Gastroesophageal sphincter (tissue), 4 donors: ENCODE measurements at regions not wholly inside any gene's neighbourhood (a gene's known extent, or its start where the extent isn't known, plus 50 kb on each side); places are given as distances from the start of the nearest gene placed in this dataset.

Experiments
- ATAC-seq: fragments of 150-250 bp; one replicate; pipeline ENCODE4 v1.9.1; 2016; ENCODE audit warnings: mild to moderate bottlenecking, moderate library complexity
- H3K27ac ChIP-seq, 4 donors: fragments of 200-600 bp; sonication (generic) in 3 of 4; 1 replicate in 3 of 4; 2 replicates in 1 of 4; pipeline ENCODE4 v1.5.1; 2016 to 2019
- H3K27me3 ChIP-seq: fragments of 200-600 bp; sonication (generic); one replicate; pipeline ENCODE4 v1.5.1; 2019
- H3K36me3 ChIP-seq, 2 donors: fragments of 200-600 bp; sonication (generic); one replicate each; pipeline ENCODE4 v1.5.1; 2019; ENCODE audit warnings: control low read depth in 1 of 2
- H3K4me1 ChIP-seq, 3 donors: fragments of 200-600 bp; sonication (generic); 1 replicate in 2 of 3; 2 replicates in 1 of 3; pipeline ENCODE4 v1.5.1; 2016 to 2019; ENCODE audit warnings: control low read depth in 2 of 3
- H3K4me3 ChIP-seq, 2 donors: fragments of 200-600 bp; sonication (generic); one replicate each; pipeline ENCODE4 v1.5.1; 2019; ENCODE audit warnings: mild to moderate bottlenecking in 1 of 2, moderate library complexity in 1 of 2
- H3K9me3 ChIP-seq, 3 donors: fragments of 200-600 bp; sonication (generic); one replicate each; pipeline ENCODE4 v1.5.1; 2017 to 2019; ENCODE audit warnings: control low read depth in 2 of 3
- EP300 ChIP-seq: sonication (generic); formaldehyde crosslinking; IDR thresholded peaks from one replicate; pipeline ENCODE4 v1.6.1; 2017; ENCODE audit warnings: antibody characterized with exemption, mild to moderate bottlenecking
- POLR2A ChIP-seq, 2 donors: fragments of 450-650 bp; IDR thresholded peaks; one replicate each; pipeline ENCODE4 v1.6.1; 2017; ENCODE audit warnings: antibody characterized with exemption in 2 of 2, mild to moderate bottlenecking in 2 of 2, moderate library complexity in 1 of 2
- POLR2AphosphoS5 ChIP-seq: sonication (generic); formaldehyde crosslinking; IDR thresholded peaks from one replicate; pipeline ENCODE4 v1.6.1; 2017; ENCODE audit warnings: antibody characterized with exemption
- WGBS, 2 donors: methylation state at CpG; one replicate each; pipeline ENCODE4 v1.1.5; 2018; ENCODE audit warnings: low coverage in 1 of 2; 5-methylcytosine and 5-hydroxymethylcytosine counted together
- TF ChIP-seq, protein P1 (sequence below), 4 experiments: fragments of 200-600 bp in 2 of 4; fragments of 450-650 bp in 2 of 4; sonication (generic) in 1 of 4; IDR thresholded peaks; one replicate each; pipeline ENCODE4 v1.5.1; 2017 to 2019; ENCODE audit warnings: antibody characterized with exemption in 4 of 4, mild to moderate bottlenecking in 2 of 4, moderate library complexity in 2 of 4

DNA sequence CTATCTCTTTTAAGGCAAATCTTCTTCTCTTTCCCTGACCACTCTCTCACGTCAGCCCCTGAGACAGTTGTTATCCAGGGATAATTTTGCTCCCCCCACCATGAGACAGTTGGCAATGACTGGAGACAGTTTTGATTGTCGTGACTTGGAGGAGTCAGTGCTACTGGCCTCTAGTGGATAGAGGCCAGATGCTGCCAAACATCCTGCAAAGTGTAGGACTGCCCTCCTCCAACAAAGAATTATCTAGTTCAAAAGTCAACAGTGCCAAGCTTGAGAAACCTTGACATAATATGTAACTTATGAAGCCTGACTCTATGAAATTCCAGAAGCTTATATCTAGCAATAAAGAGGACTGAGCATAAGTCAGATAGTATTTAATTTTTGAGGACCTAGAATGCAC is 502.1 kb upstream of the IGFBP7 start:
- H3K4me1 ChIP-seq, result no peaks in the 10 kb centered on the region
- H3K27ac ChIP-seq, result no peak overlapping the region
- H3K27me3 ChIP-seq, result no peaks in the 10 kb centered on the region
- no peak for ATAC-seq
- TF ChIP-seq, protein P1, sequence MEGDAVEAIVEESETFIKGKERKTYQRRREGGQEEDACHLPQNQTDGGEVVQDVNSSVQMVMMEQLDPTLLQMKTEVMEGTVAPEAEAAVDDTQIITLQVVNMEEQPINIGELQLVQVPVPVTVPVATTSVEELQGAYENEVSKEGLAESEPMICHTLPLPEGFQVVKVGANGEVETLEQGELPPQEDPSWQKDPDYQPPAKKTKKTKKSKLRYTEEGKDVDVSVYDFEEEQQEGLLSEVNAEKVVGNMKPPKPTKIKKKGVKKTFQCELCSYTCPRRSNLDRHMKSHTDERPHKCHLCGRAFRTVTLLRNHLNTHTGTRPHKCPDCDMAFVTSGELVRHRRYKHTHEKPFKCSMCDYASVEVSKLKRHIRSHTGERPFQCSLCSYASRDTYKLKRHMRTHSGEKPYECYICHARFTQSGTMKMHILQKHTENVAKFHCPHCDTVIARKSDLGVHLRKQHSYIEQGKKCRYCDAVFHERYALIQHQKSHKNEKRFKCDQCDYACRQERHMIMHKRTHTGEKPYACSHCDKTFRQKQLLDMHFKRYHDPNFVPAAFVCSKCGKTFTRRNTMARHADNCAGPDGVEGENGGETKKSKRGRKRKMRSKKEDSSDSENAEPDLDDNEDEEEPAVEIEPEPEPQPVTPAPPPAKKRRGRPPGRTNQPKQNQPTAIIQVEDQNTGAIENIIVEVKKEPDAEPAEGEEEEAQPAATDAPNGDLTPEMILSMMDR (IDR thresholded peaks at IDR 0.05), result no peak
- TF ChIP-seq POLR2A (IDR thresholded peaks at IDR 0.05), result no peak
- TF ChIP-seq POLR2AphosphoS5, result no peak
- no peak for TF ChIP-seq EP300
- H3K4me3 ChIP-seq, result no peak overlapping the region
- H3K36me3 ChIP-seq, result no peaks in the 10 kb centered on the region
- 33 to 69% methylated on average over 1 of the region's 2 CpGs for WGBS, 2 donors
- H3K9me3 ChIP-seq, result no peaks in the 10 kb centered on the region

DNA sequence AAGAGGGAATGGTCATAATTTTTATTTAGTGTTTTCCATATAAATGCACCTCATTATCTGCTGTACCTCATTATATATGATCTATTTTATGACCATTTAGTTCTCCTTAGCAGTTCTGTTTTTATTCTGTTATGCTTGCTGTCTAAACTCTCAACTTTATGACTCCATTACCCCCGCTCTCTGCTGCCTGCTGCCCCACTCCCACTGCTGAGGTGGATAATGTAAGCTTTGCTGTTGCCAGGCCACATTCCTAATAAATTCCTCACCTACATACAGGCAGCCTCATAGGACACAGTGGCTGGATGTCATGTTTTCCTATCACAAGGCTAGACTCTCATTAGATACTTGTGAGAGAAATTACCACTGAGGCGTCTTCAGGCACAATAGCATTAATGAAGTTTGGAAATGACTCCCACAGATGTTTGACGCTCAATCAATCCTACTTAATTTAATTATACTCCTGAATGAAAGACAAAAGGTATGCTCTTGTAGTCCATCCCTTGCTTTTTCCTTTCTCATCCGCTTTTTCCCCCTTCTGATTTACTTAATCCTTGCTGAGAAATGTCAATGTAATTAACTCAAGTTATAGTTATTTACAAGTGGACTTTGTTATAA is 497.5 kb upstream of the IGFBP7 start:
- no peaks in the 10 kb centered on the region for H3K9me3 ChIP-seq
- TF ChIP-seq, protein P1 (IDR thresholded peaks at IDR 0.05), result no peak
- TF ChIP-seq EP300 (no peak), POLR2A (IDR thresholded peaks at IDR 0.05) (no peak), POLR2AphosphoS5 (no peak)
- no peak overlapping the region for H3K27ac ChIP-seq
- no peaks in the 10 kb centered on the region for H3K27me3 ChIP-seq
- 86 to 89% methylated on average over 2 to 4 of the region's 4 CpGs for WGBS, 2 donors
- no peak overlapping the region for H3K4me3 ChIP-seq
- H3K36me3 ChIP-seq, result no peaks in the 10 kb centered on the region
- no peak for ATAC-seq
- H3K4me1 ChIP-seq, result no peaks in the 10 kb centered on the region

DNA sequence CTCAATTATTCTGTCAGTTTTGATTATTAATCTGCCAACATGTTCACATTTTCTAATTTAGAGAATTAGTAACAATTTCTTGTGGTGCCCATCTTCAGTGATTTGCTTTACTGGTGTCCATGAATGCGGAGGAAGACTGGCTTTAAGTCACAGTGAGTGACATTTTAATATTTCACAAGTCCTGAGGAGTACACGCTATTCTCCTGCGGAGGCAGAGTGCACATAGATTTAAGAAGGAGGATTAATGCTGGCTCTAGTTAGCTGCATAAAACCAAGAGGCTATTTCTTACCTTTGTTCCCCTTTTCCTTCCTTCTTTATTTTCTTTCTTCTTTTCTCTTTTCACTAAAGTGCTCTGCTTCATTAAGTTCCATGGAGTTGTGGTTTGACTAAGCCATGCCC is 495.2 kb upstream of the IGFBP7 start:
- H3K4me3 ChIP-seq, result no peak overlapping the region
- no peaks in the 10 kb centered on the region for H3K36me3 ChIP-seq
- H3K27me3 ChIP-seq, result no peaks in the 10 kb centered on the region
- no peak overlapping the region for H3K27ac ChIP-seq
- TF ChIP-seq POLR2AphosphoS5, result no peak
- no peak for TF ChIP-seq EP300
- TF ChIP-seq, protein P1 (IDR thresholded peaks at IDR 0.05), result no peak
- TF ChIP-seq POLR2A (IDR thresholded peaks at IDR 0.05), result no peak
- H3K9me3 ChIP-seq, result no peaks in the 10 kb centered on the region
- no peaks in the 10 kb centered on the region for H3K4me1 ChIP-seq
- ATAC-seq, result no peak
- WGBS, 2 donors, result 97 to 100% methylated on average over 3 of the region's 3 CpGs

DNA sequence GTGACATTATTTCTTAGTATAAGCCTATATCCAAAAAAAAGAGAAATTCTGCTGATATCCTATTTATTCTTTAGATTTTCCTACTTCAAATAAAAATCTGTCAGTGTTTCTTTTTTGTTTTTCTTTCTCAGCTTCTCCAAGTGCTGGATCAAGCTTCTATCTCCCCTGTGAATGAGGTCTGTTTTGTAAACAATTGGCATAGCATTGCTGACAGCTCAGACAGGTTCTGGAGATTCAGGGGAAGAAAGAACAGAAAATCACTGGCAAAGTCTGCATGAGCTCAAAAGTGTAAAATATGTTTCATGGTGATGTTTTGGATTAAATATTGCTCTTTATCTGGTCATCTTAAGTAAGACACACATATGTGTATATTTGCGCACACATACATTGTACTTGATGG is 492.0 kb upstream of the IGFBP7 start:
- no peaks in the 10 kb centered on the region for H3K9me3 ChIP-seq
- no peaks in the 10 kb centered on the region for H3K4me1 ChIP-seq
- 100% methylated on average over 1 of the region's 1 CpG for WGBS, 2 donors
- H3K36me3 ChIP-seq, result no peaks in the 10 kb centered on the region
- TF ChIP-seq POLR2AphosphoS5 (no peak), EP300 (no peak), POLR2A (IDR thresholded peaks at IDR 0.05) (no peak)
- TF ChIP-seq, protein P1 (IDR thresholded peaks at IDR 0.05), result no peak
- H3K27me3 ChIP-seq, result no peaks in the 10 kb centered on the region
- H3K4me3 ChIP-seq, result no peak overlapping the region
- H3K27ac ChIP-seq, result no peak overlapping the region
- no peak for ATAC-seq

DNA sequence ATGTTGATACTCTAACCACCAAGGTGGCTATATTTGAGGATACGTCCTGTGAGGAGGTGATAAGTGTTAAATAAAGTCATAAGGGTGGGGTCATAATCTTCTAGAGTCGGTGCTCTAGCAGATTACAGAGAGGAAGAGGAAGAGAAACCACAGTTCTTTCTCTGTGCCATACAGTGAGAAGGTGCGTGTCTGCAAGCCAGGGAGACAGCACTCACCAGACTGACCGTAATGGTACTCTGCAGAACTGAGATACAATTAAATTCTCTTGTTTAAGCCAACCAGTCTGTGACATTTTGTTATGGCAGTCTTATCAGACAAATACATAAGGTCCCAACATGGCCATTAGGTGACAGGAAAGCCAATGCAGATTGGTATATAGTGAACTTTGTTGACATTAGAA is 480.9 kb upstream of the IGFBP7 start:
- H3K36me3 ChIP-seq, result no peaks in the 10 kb centered on the region
- H3K27me3 ChIP-seq, result no peaks in the 10 kb centered on the region
- no peaks in the 10 kb centered on the region for H3K9me3 ChIP-seq
- no peak overlapping the region for H3K27ac ChIP-seq
- WGBS, 2 donors, result 67 to 78% methylated on average over 3 to 4 of the region's 4 CpGs
- TF ChIP-seq EP300, result no peak
- TF ChIP-seq POLR2AphosphoS5, result no peak
- no peak for ATAC-seq
- H3K4me3 ChIP-seq, result no peak overlapping the region
- no peaks in the 10 kb centered on the region for H3K4me1 ChIP-seq
